BLaER1 treated with 17β-estradiol and CSF1 and Interleukin-3, amounts not matched to agents 10 nM and 100 nM (cell line): ENCODE measurements at regions not wholly inside any gene's neighbourhood (a gene's known extent, or its start where the extent isn't known, plus 50 kb on each side); places are given as distances from the start of the nearest gene placed in this dataset.

ENCODE experiments used
- H3K27ac ChIP-seq, 11 experiments: shearing (Covaris generic); formaldehyde crosslinking; 2 replicates each; pipeline ENCODE4 v1.8.1; 2022
- H3K27me3 ChIP-seq, 11 experiments: shearing (Covaris generic); formaldehyde crosslinking; 2 replicates each; pipeline ENCODE4 v1.8.1; 2022
- H3K36me3 ChIP-seq, 11 experiments: shearing (Covaris generic); formaldehyde crosslinking; 2 replicates each; pipeline ENCODE4 v1.8.1; 2022
- H3K4me1 ChIP-seq, 10 experiments: shearing (Covaris generic); formaldehyde crosslinking; 2 replicates each; pipeline ENCODE4 v1.8.1; 2022
- H3K4me2 ChIP-seq, 11 experiments: shearing (Covaris generic); formaldehyde crosslinking; 2 replicates each; pipeline ENCODE4 v1.8.1; 2022
- H3K4me3 ChIP-seq, 10 experiments: shearing (Covaris generic); formaldehyde crosslinking; 2 replicates each; pipeline ENCODE4 v1.8.1; 2022
- H3K9ac ChIP-seq, 11 experiments: shearing (Covaris generic); formaldehyde crosslinking; 2 replicates each; pipeline ENCODE4 v1.8.1; 2022
- H3K9me3 ChIP-seq, 11 experiments: shearing (Covaris generic); formaldehyde crosslinking; replicated peaks in 1 of 11; 2 replicates each; pipeline ENCODE4 v1.8.1; 2022
- H4K20me1 ChIP-seq, 11 experiments: shearing (Covaris generic); formaldehyde crosslinking; 2 replicates each; pipeline ENCODE4 v1.8.1; 2022
- Cebpa-rat ChIP-seq, 11 experiments: shearing (Covaris generic); IDR thresholded peaks; 2 replicates each; pipeline ENCODE4 v1.8.1; 2022

DNA sequence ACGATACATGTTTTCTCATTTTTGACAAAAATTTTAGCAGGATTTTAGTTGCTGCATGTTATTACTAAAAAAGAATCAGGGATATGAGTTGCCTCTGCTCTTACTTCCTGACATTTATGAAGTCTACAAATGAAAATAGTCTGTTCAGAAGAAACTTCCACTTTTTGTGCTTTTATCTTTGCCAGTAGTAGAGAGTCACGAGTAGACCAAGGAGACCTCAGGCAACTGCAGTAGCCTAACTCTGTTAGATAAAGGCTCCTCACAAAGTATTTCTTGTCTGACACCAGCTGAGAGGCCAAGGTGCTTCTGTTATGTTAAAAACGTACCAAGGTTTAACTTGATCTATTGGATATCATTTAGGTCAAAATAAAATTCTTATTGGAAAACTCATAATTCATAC, 333.9 kb downstream of the NR2F1-AS1 start:
- H3K9me3 ChIP-seq, result no peaks in the 10 kb centered on the region
- no peak for TF ChIP-seq Cebpa-rat (IDR thresholded peaks at IDR 0.05)
- no peaks in the 10 kb centered on the region for H3K27me3 ChIP-seq
- no peak overlapping the region for H3K9ac ChIP-seq
- no peaks in the 10 kb centered on the region for H3K36me3 ChIP-seq
- no peak overlapping the region for H3K4me3 ChIP-seq
- H3K4me2 ChIP-seq, result no peak overlapping the region
- H3K27ac ChIP-seq, result no peak overlapping the region
- H4K20me1 ChIP-seq, result no peaks in the 10 kb centered on the region
- no peaks in the 10 kb centered on the region for H3K4me1 ChIP-seq

DNA sequence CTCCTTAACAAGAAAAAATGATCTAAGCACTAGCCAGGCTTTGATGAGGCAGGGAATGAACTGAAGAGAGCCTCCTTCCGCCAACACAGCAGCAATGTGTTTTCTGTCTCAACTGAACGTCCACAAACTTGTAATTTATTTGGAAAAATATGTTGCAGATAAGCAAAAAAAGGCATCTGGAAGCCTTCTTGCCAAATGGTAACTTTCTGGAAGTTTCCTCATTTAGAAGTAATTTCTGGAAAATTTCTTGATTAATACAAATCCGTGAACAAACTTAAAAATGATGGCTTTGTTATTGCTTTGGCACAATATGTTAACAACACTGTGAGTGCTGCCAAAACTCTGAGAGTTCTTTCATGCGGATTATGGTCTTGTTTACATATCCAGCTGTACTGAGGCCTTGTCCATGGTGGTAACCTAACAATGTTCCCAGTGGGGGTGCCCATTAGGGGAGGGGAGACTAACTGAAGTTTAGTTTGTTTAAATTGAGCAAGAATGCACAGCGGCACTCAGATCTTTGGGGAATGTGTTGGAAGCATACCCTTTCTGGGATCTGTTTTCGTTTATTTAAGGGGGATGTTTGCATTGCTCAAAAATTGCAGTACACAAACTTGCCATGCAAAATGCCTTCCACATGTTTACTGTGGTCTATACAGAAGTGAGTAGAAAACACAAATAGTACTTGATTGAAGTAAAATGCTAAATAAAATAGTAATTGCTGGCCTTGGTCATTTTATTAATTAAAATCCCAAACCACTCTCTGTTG, 334.7 kb downstream of the NR2F1-AS1 start:
- Histone ChIP-seq H3K4me2 (no peak overlapping the region), H3K36me3 (no peaks in the 10 kb centered on the region), H3K27ac (no peak overlapping the region), H3K9ac (no peak overlapping the region), H3K9me3 (no peaks in the 10 kb centered on the region), H4K20me1 (no peaks in the 10 kb centered on the region), H3K27me3 (no peaks in the 10 kb centered on the region), H3K4me1 (no peaks in the 10 kb centered on the region), H3K4me3 (no peak overlapping the region)
- TF ChIP-seq Cebpa-rat (IDR thresholded peaks at IDR 0.05), result no peak

DNA sequence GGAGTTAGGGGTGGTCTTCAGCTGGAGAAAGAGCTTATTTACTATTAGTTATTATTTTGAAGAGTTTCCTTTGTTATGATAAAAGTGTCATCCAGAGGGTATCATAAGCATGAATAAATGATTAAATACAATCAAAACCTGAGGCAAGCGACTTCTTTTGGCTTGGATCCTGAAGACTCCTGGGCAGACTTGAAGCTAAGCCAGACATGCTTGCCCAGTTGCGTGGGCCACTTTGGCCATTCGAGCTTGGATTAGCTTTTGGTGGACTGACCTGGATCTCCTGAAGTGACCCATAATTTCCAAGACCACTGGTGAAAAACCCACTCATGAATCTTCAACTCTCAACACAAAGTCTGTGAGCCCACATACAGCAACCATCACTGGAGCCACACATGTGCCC, 335.8 kb downstream of the NR2F1-AS1 start:
- Histone ChIP-seq H3K4me1 (peaks cover 0 to 7% (median 2%) of the 10 kb centered on the region in 10 experiments; a peak in 9 of 20 replicates), H3K9ac (no peak overlapping the region), H4K20me1 (no peaks in the 10 kb centered on the region), H3K4me3 (no peak overlapping the region), H3K4me2 (no peak overlapping the region), H3K27me3 (no peaks in the 10 kb centered on the region), H3K27ac (no peak overlapping the region), H3K9me3 (no peaks in the 10 kb centered on the region), H3K36me3 (no peaks in the 10 kb centered on the region)
- TF ChIP-seq Cebpa-rat (IDR thresholded peaks at IDR 0.05), result no peak

DNA sequence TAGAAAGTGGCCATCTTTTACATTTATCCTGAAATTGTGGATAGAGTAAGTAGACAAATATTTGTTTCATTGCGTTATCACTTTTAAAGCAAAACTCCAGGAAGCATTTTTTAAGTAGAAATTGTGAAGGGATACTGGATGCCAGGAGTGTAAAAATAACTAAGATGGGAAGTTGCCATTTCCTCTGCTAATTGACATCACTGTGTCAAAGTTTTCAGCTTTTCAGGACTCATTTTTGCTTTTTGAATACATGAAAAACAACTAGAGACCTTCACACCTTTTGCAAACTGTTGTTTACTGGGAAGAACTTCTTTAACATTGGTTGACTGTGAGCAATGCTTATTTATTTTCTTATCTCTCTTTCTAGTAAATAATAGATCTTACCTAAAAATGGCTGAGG, 337.5 kb downstream of the NR2F1-AS1 start:
- Histone ChIP-seq H4K20me1 (no peaks in the 10 kb centered on the region), H3K36me3 (no peaks in the 10 kb centered on the region), H3K4me1 (peaks cover 0 to 9% (median 3%) of the 10 kb centered on the region in 10 experiments; a peak in 9 of 20 replicates), H3K27me3 (no peaks in the 10 kb centered on the region), H3K4me3 (no peak overlapping the region), H3K27ac (no peak overlapping the region), H3K9me3 (no peaks in the 10 kb centered on the region), H3K4me2 (no peak overlapping the region), H3K9ac (no peak overlapping the region)
- TF ChIP-seq Cebpa-rat (IDR thresholded peaks at IDR 0.05), result no peak

DNA sequence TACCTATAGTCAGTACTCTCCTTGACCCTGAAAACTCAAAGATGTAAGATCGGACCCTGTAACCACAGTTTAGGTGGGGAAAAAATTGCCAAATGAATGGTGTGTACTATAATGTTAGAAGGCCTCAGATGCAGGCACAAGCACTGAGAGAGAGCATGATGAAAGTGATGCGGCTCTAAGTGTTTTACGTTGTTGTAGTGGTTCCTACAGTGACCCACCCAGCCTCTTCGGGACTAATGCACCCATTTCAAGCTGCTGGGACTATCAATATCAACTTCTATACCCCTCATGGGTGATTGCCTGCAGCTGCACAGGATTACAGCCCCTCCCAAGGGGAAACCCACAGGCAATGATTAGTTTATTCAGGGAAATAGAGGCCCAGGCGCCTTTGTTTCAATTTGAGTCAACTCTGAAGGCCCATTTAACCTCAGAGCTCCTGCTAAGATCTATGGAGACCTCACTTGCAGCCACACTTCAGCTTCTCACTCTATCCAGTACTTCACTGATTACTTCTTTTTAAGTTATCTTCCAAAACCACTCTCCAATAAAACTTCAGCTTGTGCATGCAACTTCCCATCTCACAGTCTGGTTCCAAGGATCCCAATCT, 340.7 kb downstream of the NR2F1-AS1 start:
- H3K4me1 ChIP-seq, result peaks cover 0 to 9% (median 3%) of the 10 kb centered on the region in 10 experiments; a peak in 9 of 20 replicates
- H3K27ac ChIP-seq, result no peak overlapping the region
- TF ChIP-seq Cebpa-rat (IDR thresholded peaks at IDR 0.05), result no peak
- peak overlapping the region in 8 of 11 experiments; percentile 6 to 50 (median 38); a peak in 12 of 22 replicates for H3K4me2 ChIP-seq
- H3K9me3 ChIP-seq, result no peaks in the 10 kb centered on the region
- H3K36me3 ChIP-seq, result no peaks in the 10 kb centered on the region
- H3K27me3 ChIP-seq, result no peaks in the 10 kb centered on the region
- no peak overlapping the region for H3K9ac ChIP-seq
- no peaks in the 10 kb centered on the region for H4K20me1 ChIP-seq
- no peak overlapping the region for H3K4me3 ChIP-seq

DNA sequence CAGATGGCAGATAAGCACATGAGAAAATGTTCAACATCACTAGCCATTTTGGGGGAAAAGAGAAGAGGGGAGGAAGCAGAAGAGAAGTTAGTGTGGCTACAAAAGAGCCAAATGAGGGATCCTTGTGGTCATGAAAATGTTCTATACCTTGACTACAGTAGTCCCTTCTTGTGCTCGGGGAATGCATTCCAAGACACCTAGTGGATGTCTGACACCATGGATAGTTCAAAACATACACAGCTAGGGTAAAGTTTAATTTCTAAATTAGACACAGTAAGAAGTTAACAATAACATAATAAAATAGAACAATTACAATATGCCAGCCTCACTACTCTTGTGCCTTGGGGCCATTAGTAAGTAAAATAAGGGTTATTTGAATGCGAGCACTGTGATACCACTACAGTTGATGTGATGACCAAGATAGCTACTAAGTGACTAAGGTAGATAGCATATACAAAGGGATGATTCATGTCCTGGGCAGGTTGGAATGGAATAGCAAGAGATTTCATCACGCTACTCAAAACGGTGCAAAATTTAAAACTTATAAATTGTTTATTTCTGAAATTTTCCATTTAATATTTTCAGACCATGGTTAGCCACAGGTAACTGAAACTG, 344.1 kb downstream of the NR2F1-AS1 start:
- Histone ChIP-seq H3K9me3 (peaks cover 0 to 4% (median 0%) of the 10 kb centered on the region in 11 experiments; a peak in 3 of 22 replicates), H4K20me1 (no peaks in the 10 kb centered on the region), H3K36me3 (no peaks in the 10 kb centered on the region), H3K9ac (no peak overlapping the region), H3K4me1 (peaks cover 0 to 9% (median 3%) of the 10 kb centered on the region in 10 experiments; a peak in 9 of 20 replicates), H3K27me3 (no peaks in the 10 kb centered on the region), H3K27ac (no peak overlapping the region), H3K4me3 (no peak overlapping the region), H3K4me2 (no peak overlapping the region)
- TF ChIP-seq Cebpa-rat (IDR thresholded peaks at IDR 0.05), result no peak

DNA sequence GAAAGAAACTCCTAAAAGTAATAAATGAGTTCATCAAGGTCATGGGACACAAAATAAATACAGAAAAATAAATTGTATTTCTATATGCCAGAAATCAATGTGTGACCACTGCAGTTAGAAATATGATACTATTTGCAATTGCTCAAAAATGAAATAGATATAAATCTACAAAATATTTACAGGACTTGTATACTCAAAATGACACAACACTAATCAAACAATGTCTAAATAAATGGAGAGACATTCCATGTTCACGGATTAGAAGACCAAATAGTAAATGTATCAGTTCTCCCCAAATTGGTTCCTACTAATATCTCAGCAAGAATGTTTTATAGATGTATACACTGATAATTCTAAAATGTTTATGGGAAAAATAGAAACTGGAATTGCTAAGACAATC, 345.3 kb downstream of the NR2F1-AS1 start:
- peaks cover 0 to 7% (median 3%) of the 10 kb centered on the region in 10 experiments; a peak in 9 of 20 replicates for H3K4me1 ChIP-seq
- TF ChIP-seq Cebpa-rat (IDR thresholded peaks at IDR 0.05), result no peak
- H3K36me3 ChIP-seq, result no peaks in the 10 kb centered on the region
- no peak overlapping the region for H3K27ac ChIP-seq
- H3K4me3 ChIP-seq, result no peak overlapping the region
- no peak overlapping the region for H3K9ac ChIP-seq
- no peaks in the 10 kb centered on the region for H4K20me1 ChIP-seq
- no peaks in the 10 kb centered on the region for H3K27me3 ChIP-seq
- no peak overlapping the region for H3K4me2 ChIP-seq
- peaks cover 0 to 4% (median 0%) of the 10 kb centered on the region in 11 experiments; a peak in 3 of 22 replicates for H3K9me3 ChIP-seq

DNA sequence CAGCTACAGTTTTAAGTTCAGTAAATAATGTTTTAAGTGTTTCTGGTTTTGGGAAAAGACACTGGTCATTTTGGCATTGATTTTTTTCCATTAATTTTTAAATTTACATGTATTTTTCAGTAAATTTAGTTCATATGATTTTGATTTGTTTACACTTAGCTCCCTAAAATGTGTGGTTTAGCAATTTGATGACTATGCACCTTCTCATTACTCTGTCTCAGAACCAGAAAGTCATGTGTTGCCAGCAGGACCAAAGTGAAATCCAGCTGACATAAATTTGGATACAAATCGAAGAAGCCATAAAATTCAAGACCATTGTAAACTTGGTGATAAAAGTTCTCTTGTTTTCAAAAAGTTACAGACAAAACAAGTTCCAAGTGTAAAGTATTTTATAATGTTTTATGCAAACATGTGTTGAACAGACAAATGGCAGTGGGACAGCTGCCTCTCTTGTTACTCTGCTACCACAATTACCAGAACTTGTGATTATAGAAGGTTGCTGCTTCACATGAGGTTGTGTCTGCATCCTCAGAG, 354.8 kb downstream of the NR2F1-AS1 start:
- no peak overlapping the region for H3K27ac ChIP-seq

DNA sequence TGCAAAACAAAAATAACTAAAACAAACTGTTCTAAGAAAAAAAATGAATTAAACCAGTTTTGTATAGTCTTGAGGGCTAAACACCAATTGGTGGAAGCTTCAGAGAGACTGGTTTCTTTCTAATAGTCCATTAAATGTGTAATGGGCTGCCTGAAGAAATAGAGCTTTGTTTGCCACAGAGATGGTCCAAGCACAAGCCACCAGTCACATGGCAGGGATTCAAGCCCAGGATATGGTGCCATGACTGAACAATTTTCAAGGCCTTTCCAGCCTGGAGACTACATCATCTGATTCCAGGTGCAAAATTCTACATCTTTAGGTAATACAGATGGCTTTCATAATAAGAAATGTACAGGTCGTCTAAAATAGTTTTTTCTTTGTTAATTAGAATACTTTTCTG, 355.3 kb downstream of the NR2F1-AS1 start:
- H3K4me1 ChIP-seq, result no peaks in the 10 kb centered on the region
- H3K27ac ChIP-seq, result no peak overlapping the region
- no peaks in the 10 kb centered on the region for H3K36me3 ChIP-seq
- TF ChIP-seq Cebpa-rat (IDR thresholded peaks at IDR 0.05), result no peak
- H3K4me3 ChIP-seq, result no peak overlapping the region
- H3K27me3 ChIP-seq, result no peaks in the 10 kb centered on the region
- H3K9me3 ChIP-seq, result no peaks in the 10 kb centered on the region
- H4K20me1 ChIP-seq, result no peaks in the 10 kb centered on the region
- no peak overlapping the region for H3K9ac ChIP-seq
- no peak overlapping the region for H3K4me2 ChIP-seq

More for the DNA sequence above, 354.8 kb downstream of the NR2F1-AS1 start:
- Histone ChIP-seq H4K20me1 (no peaks in the 10 kb centered on the region), H3K36me3 (no peaks in the 10 kb centered on the region), H3K4me3 (no peak overlapping the region), H3K9ac (no peak overlapping the region), H3K9me3 (no peaks in the 10 kb centered on the region), H3K27me3 (no peaks in the 10 kb centered on the region), H3K4me1 (no peaks in the 10 kb centered on the region), H3K4me2 (no peak overlapping the region)
- TF ChIP-seq Cebpa-rat (IDR thresholded peaks at IDR 0.05), result no peak
